ENCODE measurements at regions not wholly inside any gene's neighbourhood (a gene's known extent, or its start where the extent isn't known, plus 50 kb on each side); places are given as distances from the start of the nearest gene placed in this dataset.

DNA sequence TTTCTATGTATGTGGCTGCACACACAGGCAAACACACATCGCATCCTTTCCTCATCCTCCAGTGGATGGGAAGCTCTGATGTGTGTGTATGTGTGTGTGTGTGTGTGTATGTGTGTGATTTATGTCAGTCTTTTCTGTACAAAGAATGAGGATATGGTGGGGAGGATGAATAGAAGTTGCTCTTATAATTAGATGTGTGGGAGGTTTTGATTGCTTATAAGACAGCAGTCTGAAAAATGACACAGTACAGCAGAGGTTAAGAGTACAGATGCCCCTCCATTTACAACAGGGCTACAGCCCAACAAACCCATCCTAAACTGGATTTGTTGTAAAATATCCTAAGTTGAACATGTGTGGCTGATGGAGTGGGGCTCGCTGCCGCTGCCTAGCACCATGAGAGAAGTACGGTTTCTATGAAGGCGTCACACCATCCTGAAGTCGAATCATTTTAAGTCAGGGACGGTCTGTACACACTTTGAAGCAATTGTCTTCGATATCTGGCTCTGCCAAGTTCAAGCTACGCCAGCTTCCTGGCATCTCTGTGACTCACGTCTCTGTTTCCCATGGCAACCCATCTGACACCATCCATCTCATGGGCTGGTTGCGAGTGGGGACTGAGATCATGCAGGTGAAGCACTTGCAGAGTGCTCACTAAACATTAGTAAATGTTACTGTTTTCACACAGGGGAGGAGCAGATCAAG lies 252.6 kb downstream of the MYLK4 start:
- Histone ChIP-seq H3K4me1 (ENCODE audit: control insufficient read depth in 3 of 3, insufficient read depth in 3 of 3, low read length in 3 of 3) (peaks cover 0 to 3% (median 0%) of the 10 kb centered on the region in 3 donors), H3K4me3 (ENCODE audit: low read length in 3 of 3) (no peak overlapping the region), H3K9ac (ENCODE audit: low read depth in 1 of 3, low read length in 3 of 3) (no peak overlapping the region), H3K36me3 (ENCODE audit: control insufficient read depth in 3 of 3, insufficient read depth in 3 of 3, low read length in 3 of 3) (no peaks in the 10 kb centered on the region), H3K9me3 (ENCODE audit: control insufficient read depth in 3 of 3, low read length in 3 of 3) (no peaks in the 10 kb centered on the region), H3K27ac (ENCODE audit: low read depth, low read length) (no peak overlapping the region), H3K27me3 (ENCODE audit: control insufficient read depth in 3 of 3, insufficient read depth in 3 of 3, low read length in 3 of 3) (peaks cover 4 to 9% (median 8%) of the 10 kb centered on the region in 3 donors)

DNA sequence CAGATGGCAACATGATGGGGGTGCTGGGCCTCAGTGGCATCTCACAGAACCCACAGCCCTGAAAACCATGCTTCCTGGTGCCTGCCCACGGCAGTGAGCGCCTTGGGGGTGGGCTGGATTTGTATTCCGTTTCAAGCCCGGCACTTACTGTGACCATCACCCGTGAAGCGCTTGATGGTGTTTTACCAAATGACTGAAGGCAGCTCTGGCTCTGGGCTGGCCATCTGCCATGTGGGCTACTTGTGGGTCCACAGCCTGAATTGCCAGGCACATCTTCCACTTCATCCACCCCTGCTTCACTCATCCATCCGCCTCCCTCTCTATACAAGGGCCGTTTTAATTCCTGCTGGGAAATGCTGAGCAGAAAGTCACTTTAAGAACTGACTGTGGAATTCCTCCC lies 250.9 kb upstream of the GMDS start:
- H3K27me3 ChIP-seq (ENCODE audit: control insufficient read depth in 3 of 3, insufficient read depth in 3 of 3, low read length in 3 of 3) = peaks cover 4 to 8% (median 8%) of the 10 kb centered on the region in 3 donors
- no peak overlapping the region for H3K27ac ChIP-seq (ENCODE audit: low read depth, low read length)
- peaks cover 0 to 5% (median 0%) of the 10 kb centered on the region in 3 donors for H3K4me1 ChIP-seq (ENCODE audit: control insufficient read depth in 3 of 3, insufficient read depth in 3 of 3, low read length in 3 of 3)
- H3K9me3 ChIP-seq (ENCODE audit: control insufficient read depth in 3 of 3, low read length in 3 of 3) = no peaks in the 10 kb centered on the region
- H3K36me3 ChIP-seq (ENCODE audit: control insufficient read depth in 3 of 3, insufficient read depth in 3 of 3, low read length in 3 of 3) = no peaks in the 10 kb centered on the region
- no peak overlapping the region for H3K9ac ChIP-seq (ENCODE audit: low read depth in 1 of 3, low read length in 3 of 3)
- H3K4me3 ChIP-seq (ENCODE audit: low read length in 3 of 3) = no peak overlapping the region

DNA sequence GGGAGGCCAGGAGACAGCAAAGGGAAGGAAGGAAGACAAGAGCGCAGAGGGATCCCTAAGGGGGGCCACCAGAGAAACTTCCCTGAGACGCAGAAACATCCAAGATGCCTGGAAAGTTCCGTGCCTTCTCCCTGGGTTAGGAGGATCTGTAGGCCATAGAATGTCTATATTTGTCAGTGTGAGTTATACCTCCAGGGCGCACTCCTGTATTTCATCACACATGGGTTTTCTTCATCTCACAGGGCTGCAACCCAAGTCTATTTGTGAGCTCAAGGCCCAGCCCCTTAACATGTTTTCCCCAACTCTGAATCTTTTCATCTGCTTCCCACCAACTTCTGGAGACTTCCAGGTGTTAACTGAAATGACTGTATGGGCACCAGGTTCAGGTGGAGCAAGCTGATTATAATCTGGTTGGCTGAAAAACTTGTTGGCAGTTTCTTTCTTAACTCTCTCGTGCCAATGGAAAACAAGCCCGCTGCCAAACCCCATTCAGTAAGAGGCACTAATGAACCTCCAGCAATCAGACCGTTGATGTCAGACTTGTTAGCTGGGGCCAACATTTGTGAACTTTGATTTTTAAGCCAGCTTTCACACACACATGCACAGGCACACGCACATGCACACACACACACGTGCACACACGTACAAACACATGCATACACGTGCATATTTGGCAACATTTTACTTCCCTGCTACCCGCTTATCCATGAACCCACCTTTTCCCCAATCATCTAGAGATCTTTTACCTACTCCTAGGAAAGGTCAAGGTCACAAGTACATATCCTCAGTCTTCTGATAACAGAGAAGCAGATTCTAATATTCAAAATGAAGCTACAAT lies 247.5 kb upstream of the GMDS start:
- H3K4me3 ChIP-seq (ENCODE audit: low read length in 3 of 3) = no peak overlapping the region
- no peak overlapping the region for H3K9ac ChIP-seq (ENCODE audit: low read depth in 1 of 3, low read length in 3 of 3)
- peaks cover 4 to 8% (median 5%) of the 10 kb centered on the region in 3 donors for H3K27me3 ChIP-seq (ENCODE audit: control insufficient read depth in 3 of 3, insufficient read depth in 3 of 3, low read length in 3 of 3)
- H3K36me3 ChIP-seq (ENCODE audit: control insufficient read depth in 3 of 3, insufficient read depth in 3 of 3, low read length in 3 of 3) = no peaks in the 10 kb centered on the region
- no peaks in the 10 kb centered on the region for H3K9me3 ChIP-seq (ENCODE audit: control insufficient read depth in 3 of 3, low read length in 3 of 3)
- no peak overlapping the region for H3K27ac ChIP-seq (ENCODE audit: low read depth, low read length)
- H3K4me1 ChIP-seq (ENCODE audit: control insufficient read depth in 3 of 3, insufficient read depth in 3 of 3, low read length in 3 of 3) = peaks cover 0 to 5% (median 0%) of the 10 kb centered on the region in 3 donors

DNA sequence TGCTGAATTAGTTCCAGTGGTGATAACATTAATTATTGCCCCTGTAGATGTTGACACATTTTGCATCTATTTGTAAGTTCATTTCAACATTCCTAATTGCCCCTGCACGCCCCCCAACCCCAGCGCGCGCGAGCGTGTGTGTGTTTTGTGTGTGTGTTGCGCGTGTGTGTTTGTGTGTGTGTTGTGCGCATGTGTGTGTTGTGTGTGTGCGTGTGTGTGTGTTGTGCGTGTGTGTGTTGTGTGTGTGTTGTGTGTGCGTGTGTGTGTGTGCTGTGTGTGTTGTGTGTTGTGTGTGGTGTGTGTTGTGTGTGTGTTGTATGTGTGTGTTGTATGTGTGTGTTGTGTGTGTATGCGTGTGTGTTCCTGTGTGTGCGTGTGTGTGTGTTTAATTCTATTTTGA lies 245.7 kb upstream of the GMDS start:
- H3K9ac ChIP-seq (ENCODE audit: low read depth in 1 of 3, low read length in 3 of 3) = no peak overlapping the region
- H3K9me3 ChIP-seq (ENCODE audit: control insufficient read depth in 3 of 3, low read length in 3 of 3) = no peaks in the 10 kb centered on the region
- no peak overlapping the region for H3K4me3 ChIP-seq (ENCODE audit: low read length in 3 of 3)
- no peak overlapping the region for H3K27ac ChIP-seq (ENCODE audit: low read depth, low read length)
- H3K36me3 ChIP-seq (ENCODE audit: control insufficient read depth in 3 of 3, insufficient read depth in 3 of 3, low read length in 3 of 3) = no peaks in the 10 kb centered on the region
- peaks cover 2 to 5% (median 4%) of the 10 kb centered on the region in 3 donors for H3K27me3 ChIP-seq (ENCODE audit: control insufficient read depth in 3 of 3, insufficient read depth in 3 of 3, low read length in 3 of 3)
- peaks cover 0 to 5% (median 0%) of the 10 kb centered on the region in 3 donors for H3K4me1 ChIP-seq (ENCODE audit: control insufficient read depth in 3 of 3, insufficient read depth in 3 of 3, low read length in 3 of 3)

DNA sequence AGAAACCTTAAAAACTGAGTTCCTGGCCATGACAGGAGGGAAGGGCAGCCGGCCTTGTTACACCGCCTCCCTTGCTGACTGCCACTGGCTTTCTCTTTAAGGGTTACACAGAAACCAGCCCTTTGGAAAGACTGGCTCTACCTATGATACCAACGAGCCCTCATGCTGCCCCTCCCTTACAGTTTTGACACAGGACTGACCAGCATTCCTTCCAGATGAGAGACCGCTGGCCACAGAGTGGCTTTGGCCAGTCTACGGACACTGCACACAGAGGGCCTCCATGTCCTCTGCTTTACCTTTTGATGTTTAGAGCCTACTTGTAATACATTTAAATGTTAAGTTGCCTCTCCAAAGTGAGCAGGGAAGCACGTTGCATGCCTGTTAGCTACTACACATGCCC lies 243.2 kb upstream of the GMDS start:
- H3K9ac ChIP-seq (ENCODE audit: low read depth in 1 of 3, low read length in 3 of 3) = no peak overlapping the region
- H3K36me3 ChIP-seq (ENCODE audit: control insufficient read depth in 3 of 3, insufficient read depth in 3 of 3, low read length in 3 of 3) = no peaks in the 10 kb centered on the region
- H3K27ac ChIP-seq (ENCODE audit: low read depth, low read length) = no peak overlapping the region
- no peaks in the 10 kb centered on the region for H3K27me3 ChIP-seq (ENCODE audit: control insufficient read depth in 3 of 3, insufficient read depth in 3 of 3, low read length in 3 of 3)
- H3K9me3 ChIP-seq (ENCODE audit: control insufficient read depth in 3 of 3, low read length in 3 of 3) = no peaks in the 10 kb centered on the region
- peaks cover 0 to 5% (median 0%) of the 10 kb centered on the region in 3 donors for H3K4me1 ChIP-seq (ENCODE audit: control insufficient read depth in 3 of 3, insufficient read depth in 3 of 3, low read length in 3 of 3)
- H3K4me3 ChIP-seq (ENCODE audit: low read length in 3 of 3) = no peak overlapping the region

DNA sequence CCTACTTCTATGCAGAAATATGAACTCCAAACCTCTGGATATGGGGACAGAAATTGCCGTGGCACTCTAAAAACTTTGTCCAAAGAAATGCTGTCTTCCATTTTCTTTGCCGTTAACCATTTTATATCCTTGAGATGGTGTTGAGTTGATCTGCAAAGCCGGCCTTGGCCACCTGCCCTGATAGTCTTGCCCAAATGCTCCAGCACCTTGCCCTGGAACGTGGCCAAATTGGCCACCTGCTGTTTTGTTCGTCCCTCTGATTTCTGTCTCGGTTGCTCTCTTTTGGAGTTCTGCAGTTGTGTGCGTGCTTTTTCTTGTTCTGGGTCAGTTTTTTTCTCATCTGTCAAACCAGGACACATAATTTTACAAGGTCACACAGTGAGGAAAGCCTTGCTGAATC lies 239.7 kb upstream of the GMDS start:
- Histone ChIP-seq H3K27ac (ENCODE audit: low read depth, low read length) (no peak overlapping the region), H3K4me3 (ENCODE audit: low read length in 3 of 3) (no peak overlapping the region), H3K9ac (ENCODE audit: low read depth in 1 of 3, low read length in 3 of 3) (no peak overlapping the region)

DNA sequence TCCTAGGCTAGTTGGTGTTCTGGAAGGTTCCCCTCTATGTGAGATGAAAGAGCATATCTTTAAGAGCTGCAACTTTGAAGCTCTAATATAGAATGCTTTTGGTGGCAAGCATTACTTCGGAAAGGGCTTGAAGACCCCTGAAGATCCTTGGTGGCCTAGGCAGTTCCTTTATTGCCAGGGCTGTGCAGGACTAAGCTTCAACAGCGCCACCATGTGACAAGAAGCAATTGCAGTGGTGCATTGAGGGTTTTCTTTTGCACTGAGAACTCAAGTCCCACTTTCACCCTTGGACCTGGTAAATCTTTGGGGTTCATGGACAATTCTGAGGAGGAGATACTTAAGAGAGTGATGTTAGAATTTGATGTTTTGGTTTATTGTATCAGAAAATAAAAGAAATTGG lies 237.4 kb upstream of the GMDS start:
- Histone ChIP-seq H3K27ac (ENCODE audit: low read depth, low read length) (no peak overlapping the region), H3K4me3 (ENCODE audit: low read length in 3 of 3) (no peak overlapping the region), H3K4me1 (ENCODE audit: control insufficient read depth in 3 of 3, insufficient read depth in 3 of 3, low read length in 3 of 3) (peaks cover 4 to 12% (median 8%) of the 10 kb centered on the region in 3 donors), H3K9ac (ENCODE audit: low read depth in 1 of 3, low read length in 3 of 3) (no peak overlapping the region), H3K27me3 (ENCODE audit: control insufficient read depth in 3 of 3, insufficient read depth in 3 of 3, low read length in 3 of 3) (peaks cover 3 to 35% (median 20%) of the 10 kb centered on the region in 3 donors), H3K9me3 (ENCODE audit: control insufficient read depth in 3 of 3, low read length in 3 of 3) (peaks cover 0 to 4% (median 0%) of the 10 kb centered on the region in 3 donors), H3K36me3 (ENCODE audit: control insufficient read depth in 3 of 3, insufficient read depth in 3 of 3, low read length in 3 of 3) (no peaks in the 10 kb centered on the region)

More for the DNA sequence above, 239.7 kb upstream of the GMDS start:
- H3K27me3 ChIP-seq (ENCODE audit: control insufficient read depth in 3 of 3, insufficient read depth in 3 of 3, low read length in 3 of 3) = peaks cover 3 to 20% (median 3%) of the 10 kb centered on the region in 3 donors
- H3K9me3 ChIP-seq (ENCODE audit: control insufficient read depth in 3 of 3, low read length in 3 of 3) = peaks cover 0 to 4% (median 0%) of the 10 kb centered on the region in 3 donors
- no peaks in the 10 kb centered on the region for H3K36me3 ChIP-seq (ENCODE audit: control insufficient read depth in 3 of 3, insufficient read depth in 3 of 3, low read length in 3 of 3)
- H3K4me1 ChIP-seq (ENCODE audit: control insufficient read depth in 3 of 3, insufficient read depth in 3 of 3, low read length in 3 of 3) = peaks cover 2 to 9% (median 8%) of the 10 kb centered on the region in 3 donors

DNA sequence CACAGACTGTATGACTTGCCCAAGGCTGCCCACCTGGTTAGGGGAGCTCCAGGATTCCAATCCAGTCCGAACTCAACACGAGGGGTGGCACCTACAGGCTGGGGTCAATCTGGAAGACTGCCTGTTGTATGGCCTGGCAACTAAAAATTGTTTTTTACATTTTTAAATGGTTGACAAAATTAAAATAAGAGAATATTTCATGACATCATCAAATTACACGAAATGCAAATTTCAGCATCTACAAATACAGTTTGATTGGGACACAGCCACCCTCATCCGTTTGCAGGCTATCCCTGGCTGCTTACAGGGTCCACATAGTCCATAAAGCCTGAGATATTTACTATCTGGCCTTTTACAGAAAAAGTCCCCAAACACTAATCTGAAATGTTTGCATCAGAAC lies 235.9 kb upstream of the GMDS start:
- no peak overlapping the region for H3K27ac ChIP-seq (ENCODE audit: low read depth, low read length)

DNA sequence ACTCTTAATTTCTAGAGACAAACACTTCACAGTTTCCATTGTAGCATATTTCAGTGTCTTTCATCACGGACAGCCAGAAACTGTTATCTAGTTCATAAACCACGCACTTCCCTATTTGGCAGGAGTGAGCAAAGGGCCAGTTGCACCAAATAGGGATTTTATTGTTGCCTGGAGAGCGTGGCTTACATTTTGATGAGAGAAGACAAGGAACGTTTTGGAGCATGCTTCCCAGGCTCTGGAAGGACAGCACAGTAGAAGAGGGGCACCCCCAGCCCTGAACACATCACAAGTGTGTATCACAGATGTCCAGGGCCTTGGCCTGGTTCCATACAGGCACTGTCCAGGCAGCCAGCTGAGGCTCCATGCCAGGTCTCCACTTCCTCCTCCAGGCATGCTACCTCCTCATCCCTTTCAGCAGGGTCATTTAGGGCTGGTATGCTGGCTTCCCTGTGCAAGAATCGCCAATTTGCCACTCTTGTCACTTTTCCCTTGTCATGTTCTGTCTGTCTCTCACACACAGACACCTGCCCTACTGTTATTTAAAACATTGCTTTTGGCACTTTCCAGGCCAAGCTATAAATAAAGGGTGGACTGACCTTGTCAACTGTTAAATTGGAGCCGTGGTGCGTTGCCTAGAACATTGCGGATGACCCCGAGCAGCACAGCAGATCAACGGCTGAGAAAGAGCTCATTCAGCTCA lies 235.0 kb upstream of the GMDS start:
- Histone ChIP-seq H3K27ac (ENCODE audit: low read depth, low read length) (no peak overlapping the region), H3K4me3 (ENCODE audit: low read length in 3 of 3) (no peak overlapping the region), H3K36me3 (ENCODE audit: control insufficient read depth in 3 of 3, insufficient read depth in 3 of 3, low read length in 3 of 3) (no peaks in the 10 kb centered on the region), H3K9ac (ENCODE audit: low read depth in 1 of 3, low read length in 3 of 3) (peak overlapping the region in 1 of 3 donors; percentile 16), H3K4me1 (ENCODE audit: control insufficient read depth in 3 of 3, insufficient read depth in 3 of 3, low read length in 3 of 3) (peaks cover 5 to 12% (median 8%) of the 10 kb centered on the region in 3 donors), H3K27me3 (ENCODE audit: control insufficient read depth in 3 of 3, insufficient read depth in 3 of 3, low read length in 3 of 3) (peaks cover 3 to 41% (median 27%) of the 10 kb centered on the region in 3 donors), H3K9me3 (ENCODE audit: control insufficient read depth in 3 of 3, low read length in 3 of 3) (peaks cover 0 to 4% (median 0%) of the 10 kb centered on the region in 3 donors)

More for the DNA sequence above, 235.9 kb upstream of the GMDS start:
- Histone ChIP-seq H3K9ac (ENCODE audit: low read depth in 1 of 3, low read length in 3 of 3) (no peak overlapping the region), H3K36me3 (ENCODE audit: control insufficient read depth in 3 of 3, insufficient read depth in 3 of 3, low read length in 3 of 3) (no peaks in the 10 kb centered on the region), H3K27me3 (ENCODE audit: control insufficient read depth in 3 of 3, insufficient read depth in 3 of 3, low read length in 3 of 3) (peaks cover 3 to 37% (median 22%) of the 10 kb centered on the region in 3 donors), H3K4me3 (ENCODE audit: low read length in 3 of 3) (no peak overlapping the region), H3K4me1 (ENCODE audit: control insufficient read depth in 3 of 3, insufficient read depth in 3 of 3, low read length in 3 of 3) (peaks cover 5 to 12% (median 8%) of the 10 kb centered on the region in 3 donors), H3K9me3 (ENCODE audit: control insufficient read depth in 3 of 3, low read length in 3 of 3) (peaks cover 0 to 4% (median 0%) of the 10 kb centered on the region in 3 donors)

All from skeletal muscle tissue (tissue), 3 donors.